ENCODE measurements at regions not wholly inside any gene's neighbourhood (a gene's known extent, or its start where the extent isn't known, plus 50 kb on each side); places are given as distances from the start of the nearest gene placed in this dataset.

DNA sequence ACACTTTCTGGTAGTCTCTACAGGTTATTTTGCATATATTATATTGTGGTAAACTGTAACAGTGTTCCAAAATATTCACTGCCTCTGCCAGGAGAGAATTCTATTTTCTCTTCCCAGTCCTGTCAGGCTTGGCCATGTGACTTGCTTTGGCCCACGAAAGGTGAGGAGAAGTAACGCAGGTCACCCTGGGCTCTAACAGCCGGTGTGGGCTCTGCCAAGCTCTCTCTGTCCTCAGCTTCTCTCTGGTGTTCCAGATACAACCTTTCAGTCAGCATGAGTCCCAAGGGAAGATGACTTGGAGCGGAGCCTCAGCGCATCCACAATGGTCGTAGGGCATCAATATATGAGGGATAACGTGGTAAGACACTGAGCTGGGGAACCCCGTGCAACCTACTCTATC is 113.0 kb upstream of the RREB1 start:
- Histone ChIP-seq H3K27ac (ENCODE audit: extremely low read depth, low read depth, low read length) (no peak overlapping the region), H3K9me3 (ENCODE audit: control insufficient read depth, insufficient read depth, low read depth, low read length) (no peaks in the 10 kb centered on the region), H3K36me3 (ENCODE audit: control insufficient read depth in 2 of 2, insufficient read depth in 1 of 2, low read length in 2 of 2) (no peaks in the 10 kb centered on the region), H3K4me1 (ENCODE audit: control insufficient read depth, insufficient read depth, low read length) (peaks cover 2% of the 10 kb centered on the region; the same call in 1 of the 2 replicates), H3K4me3 (ENCODE audit: low read depth, low read length) (no peak overlapping the region)
- no peak for TF ChIP-seq KLF7 (tag by site-specific recombination; IDR thresholded peaks at IDR 0.05; ENCODE audit: borderline replicate concordance)
- no peak for TF ChIP-seq ZNF341 (tag by site-specific recombination; IDR thresholded peaks at IDR 0.05; ENCODE audit: low read depth)
- TF ChIP-seq ZNF530 (tag by site-specific recombination; IDR thresholded peaks at IDR 0.05; ENCODE audit: low read depth), result 0 out of 2 replicates have a peak, but pooled peaks have one; percentile 11
- ChIA-PET POLR2A (no interaction called here), CTCF (interaction anchor here (0.6 to 1.1 kb wide), 2 partner anchors 244 to 275 kb away, joined by 3 to 4 read pairs; no protein-coding TSS in a partner anchor)

DNA sequence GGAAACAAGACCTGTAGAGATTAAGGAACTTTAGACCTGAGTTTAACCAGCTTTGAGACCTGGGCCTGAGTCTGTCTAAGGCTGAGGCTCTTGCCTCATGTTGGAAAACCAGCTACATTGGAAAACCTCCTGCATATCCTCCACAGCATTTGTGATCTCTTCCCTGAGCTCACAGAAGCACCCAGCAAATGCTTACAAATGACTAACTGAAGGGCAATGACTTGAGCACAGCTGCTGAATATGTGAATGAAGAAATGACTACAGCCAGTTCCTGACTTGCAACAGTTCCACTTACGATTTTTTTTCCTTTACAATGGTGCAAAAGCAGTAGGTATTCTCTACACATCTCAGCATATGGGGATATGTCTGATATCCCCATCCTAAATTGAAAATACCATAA is 112.4 kb upstream of the RREB1 start:
- H3K36me3 ChIP-seq (ENCODE audit: control insufficient read depth in 2 of 2, insufficient read depth in 1 of 2, low read length in 2 of 2), result no peaks in the 10 kb centered on the region

GRCh38 chr6:6996124-6996523 is 111.6 kb upstream of the RREB1 start:
- H3K4me3 ChIP-seq (ENCODE audit: low read depth, low read length), result no peak overlapping the region
- H3K27ac ChIP-seq (ENCODE audit: extremely low read depth, low read depth, low read length), result no peak overlapping the region
- POLR2A ChIA-PET, result no interaction called here
- H3K9me3 ChIP-seq (ENCODE audit: control insufficient read depth, insufficient read depth, low read depth, low read length), result no peaks in the 10 kb centered on the region
- H3K4me1 ChIP-seq (ENCODE audit: control insufficient read depth, insufficient read depth, low read length), result peaks cover 2% of the 10 kb centered on the region; the same call in 1 of the 2 replicates
- TF ChIP-seq ZNF548 (tag by site-specific recombination; IDR thresholded peaks at IDR 0.05) (no peak), ZNF248 (tag by site-specific recombination; IDR thresholded peaks at IDR 0.05) (no peak), ZBTB8A (tag by site-specific recombination; IDR thresholded peaks at IDR 0.05) (no peak), ZNF626 (tag by site-specific recombination; IDR thresholded peaks at IDR 0.05) (no peak), ZNF449 (tag by site-specific recombination; IDR thresholded peaks at IDR 0.05) (no peak), ZNF311 (tag by site-specific recombination; IDR thresholded peaks at IDR 0.05; ENCODE audit: borderline replicate concordance) (no peak), ZNF664 (tag by site-specific recombination; IDR thresholded peaks at IDR 0.05) (no peak), ZNF23 (tag by site-specific recombination; IDR thresholded peaks at IDR 0.05; ENCODE audit: borderline replicate concordance) (no peak), ZSCAN16 (tag by site-specific recombination; IDR thresholded peaks at IDR 0.05) (no peak)
- TF ChIP-seq, protein P1, sequence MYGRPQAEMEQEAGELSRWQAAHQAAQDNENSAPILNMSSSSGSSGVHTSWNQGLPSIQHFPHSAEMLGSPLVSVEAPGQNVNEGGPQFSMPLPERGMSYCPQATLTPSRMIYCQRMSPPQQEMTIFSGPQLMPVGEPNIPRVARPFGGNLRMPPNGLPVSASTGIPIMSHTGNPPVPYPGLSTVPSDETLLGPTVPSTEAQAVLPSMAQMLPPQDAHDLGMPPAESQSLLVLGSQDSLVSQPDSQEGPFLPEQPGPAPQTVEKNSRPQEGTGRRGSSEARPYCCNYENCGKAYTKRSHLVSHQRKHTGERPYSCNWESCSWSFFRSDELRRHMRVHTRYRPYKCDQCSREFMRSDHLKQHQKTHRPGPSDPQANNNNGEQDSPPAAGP (tag by site-specific recombination; IDR thresholded peaks at IDR 0.05), result no peak
- TF ChIP-seq, protein P2, sequence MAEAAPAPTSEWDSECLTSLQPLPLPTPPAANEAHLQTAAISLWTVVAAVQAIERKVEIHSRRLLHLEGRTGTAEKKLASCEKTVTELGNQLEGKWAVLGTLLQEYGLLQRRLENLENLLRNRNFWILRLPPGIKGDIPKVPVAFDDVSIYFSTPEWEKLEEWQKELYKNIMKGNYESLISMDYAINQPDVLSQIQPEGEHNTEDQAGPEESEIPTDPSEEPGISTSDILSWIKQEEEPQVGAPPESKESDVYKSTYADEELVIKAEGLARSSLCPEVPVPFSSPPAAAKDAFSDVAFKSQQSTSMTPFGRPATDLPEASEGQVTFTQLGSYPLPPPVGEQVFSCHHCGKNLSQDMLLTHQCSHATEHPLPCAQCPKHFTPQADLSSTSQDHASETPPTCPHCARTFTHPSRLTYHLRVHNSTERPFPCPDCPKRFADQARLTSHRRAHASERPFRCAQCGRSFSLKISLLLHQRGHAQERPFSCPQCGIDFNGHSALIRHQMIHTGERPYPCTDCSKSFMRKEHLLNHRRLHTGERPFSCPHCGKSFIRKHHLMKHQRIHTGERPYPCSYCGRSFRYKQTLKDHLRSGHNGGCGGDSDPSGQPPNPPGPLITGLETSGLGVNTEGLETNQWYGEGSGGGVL (tag by site-specific recombination; IDR thresholded peaks at IDR 0.05), result no peak
- CTCF ChIA-PET, result no interaction called here
- H3K36me3 ChIP-seq (ENCODE audit: control insufficient read depth in 2 of 2, insufficient read depth in 1 of 2, low read length in 2 of 2), result no peaks in the 10 kb centered on the region

More for the DNA sequence above, 112.4 kb upstream of the RREB1 start:
- no peak for TF ChIP-seq ZNF48 (tag by site-specific recombination; IDR thresholded peaks at IDR 0.05)
- no peak for TF ChIP-seq ZNF302 (tag by site-specific recombination; IDR thresholded peaks at IDR 0.05; ENCODE audit: low read depth)
- TF ChIP-seq IKZF3 (tag by site-specific recombination; IDR thresholded peaks at IDR 0.05), result no peak
- TF ChIP-seq ZNF624 (tag by site-specific recombination; IDR thresholded peaks at IDR 0.05), result no peak
- no peak for TF ChIP-seq ZSCAN5A (tag by site-specific recombination; IDR thresholded peaks at IDR 0.05)
- TF ChIP-seq ZNF529 (tag by site-specific recombination; IDR thresholded peaks at IDR 0.05; ENCODE audit: insufficient replicate concordance), result no peak
- no peak for TF ChIP-seq ZNF19 (tag by site-specific recombination; IDR thresholded peaks at IDR 0.05; ENCODE audit: low read depth)
- TF ChIP-seq ZNF701 (tag by site-specific recombination; IDR thresholded peaks at IDR 0.05), result no peak
- no peak for TF ChIP-seq ZNF423 (tag by site-specific recombination; IDR thresholded peaks at IDR 0.05)
- no peak for TF ChIP-seq ZFHX2 (tag by site-specific recombination; conservative IDR thresholded peaks at IDR 0.05)
- TF ChIP-seq ZNF692 (tag by site-specific recombination; IDR thresholded peaks at IDR 0.05), result no peak
- TF ChIP-seq ZNF555 (tag by site-specific recombination; conservative IDR thresholded peaks at IDR 0.05), result no peak
- no peak for TF ChIP-seq KLF10 (tag by site-specific recombination; IDR thresholded peaks at IDR 0.05)
- no peaks in the 10 kb centered on the region for H3K9me3 ChIP-seq (ENCODE audit: control insufficient read depth, insufficient read depth, low read depth, low read length)
- no peak overlapping the region for H3K4me3 ChIP-seq (ENCODE audit: low read depth, low read length)
- peaks cover 2% of the 10 kb centered on the region; the same call in 1 of the 2 replicates for H3K4me1 ChIP-seq (ENCODE audit: control insufficient read depth, insufficient read depth, low read length)
- ChIA-PET POLR2A (no interaction called here), CTCF (interaction anchor here (0.6 to 1.1 kb wide), 2 partner anchors 102 to 243 kb away, joined by 4 read pairs; no protein-coding TSS in a partner anchor)
- no peak overlapping the region for H3K27ac ChIP-seq (ENCODE audit: extremely low read depth, low read depth, low read length)

Measured in HEK293 (cell line).